NCI-H2029 (cell line): ENCODE measurements at regions not wholly inside any gene's neighbourhood (a gene's known extent, or its start where the extent isn't known, plus 50 kb on each side); places are given as distances from the start of the nearest gene placed in this dataset.

Source experiments
- DNase-seq: peaks from one replicate; lab custom pipeline; 2025; lab: John Stamatoyannopoulos, UW

DNA sequence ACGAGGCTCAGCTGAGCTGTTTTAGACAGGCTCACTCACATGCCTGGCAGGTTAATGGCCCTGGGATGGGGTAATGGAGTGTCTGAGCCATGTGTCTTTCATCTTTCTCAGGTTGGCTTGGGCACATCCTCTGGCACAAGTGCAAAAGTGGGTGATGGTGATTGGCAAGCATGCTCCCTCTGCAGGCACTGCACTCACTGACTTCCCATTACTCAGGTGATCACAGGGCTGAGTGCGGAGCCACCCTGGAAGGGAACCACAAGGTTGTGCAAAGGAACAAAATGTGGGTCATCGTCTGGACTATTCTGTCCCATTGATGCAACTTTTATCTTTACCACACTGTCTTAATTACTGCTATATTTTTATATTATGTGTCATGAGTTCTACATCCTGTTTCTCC is 244.1 kb upstream of the AKR1E2 start:
- DNase-seq, result no peak

DNA sequence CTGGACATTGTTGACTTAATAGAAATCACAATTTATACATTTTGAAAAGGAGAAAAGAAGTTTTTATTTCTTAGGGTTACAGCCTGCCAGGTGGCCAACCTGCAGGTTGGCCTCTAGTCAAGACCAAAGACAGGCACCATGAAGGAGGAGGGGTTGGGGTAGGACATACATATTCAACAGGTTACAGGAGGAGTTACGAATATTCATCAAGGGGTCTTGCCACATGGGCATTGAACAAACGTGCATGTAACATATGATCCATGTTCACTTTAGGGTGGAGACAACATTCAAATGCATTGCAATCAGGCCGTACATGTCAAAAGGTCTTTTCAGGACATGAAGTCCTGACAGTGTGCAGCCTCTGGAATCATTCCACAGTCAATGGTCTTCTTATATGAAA is 246.2 kb upstream of the AKR1E2 start:
- DNase-seq, result no peak

DNA sequence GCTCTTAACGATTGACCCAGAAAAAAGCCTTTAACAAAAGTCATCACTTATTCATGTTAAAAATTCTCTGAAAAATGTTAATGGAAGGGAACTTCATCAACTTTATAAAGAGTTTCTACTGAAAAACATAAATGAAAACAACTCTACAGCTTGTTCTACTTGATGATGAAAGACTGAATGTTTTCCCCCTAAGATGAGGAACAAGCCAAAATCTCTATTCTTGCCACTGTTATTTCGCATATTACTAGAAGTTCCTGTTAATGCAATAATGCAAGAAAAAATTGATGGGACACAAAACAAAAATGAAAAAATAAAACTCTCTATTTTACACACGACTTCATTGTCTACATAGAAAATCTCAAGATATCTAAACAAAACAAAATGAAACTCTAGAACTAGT is 249.8 kb upstream of the AKR1E2 start:
- no peak for DNase-seq

DNA sequence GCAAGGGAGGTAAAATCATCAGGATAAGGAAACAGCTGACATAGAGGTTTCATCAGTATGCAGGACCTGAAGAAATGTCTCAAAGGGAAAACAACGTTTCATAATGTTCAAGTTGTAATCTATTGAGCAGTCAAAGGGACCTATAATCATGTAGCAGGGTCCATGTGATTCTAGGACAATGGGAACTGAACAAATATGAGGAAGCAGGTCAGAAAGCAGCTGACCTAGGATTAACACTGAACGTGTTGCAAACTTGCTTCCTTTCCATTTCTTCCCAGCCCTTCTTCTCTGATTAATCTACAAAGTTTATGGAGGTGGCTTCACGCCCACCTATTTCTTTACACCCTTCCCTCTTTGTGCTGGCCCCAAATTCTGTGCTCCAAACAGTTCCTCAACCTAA is 256.9 kb upstream of the AKR1E2 start:
- DNase-seq, result no peak

DNA sequence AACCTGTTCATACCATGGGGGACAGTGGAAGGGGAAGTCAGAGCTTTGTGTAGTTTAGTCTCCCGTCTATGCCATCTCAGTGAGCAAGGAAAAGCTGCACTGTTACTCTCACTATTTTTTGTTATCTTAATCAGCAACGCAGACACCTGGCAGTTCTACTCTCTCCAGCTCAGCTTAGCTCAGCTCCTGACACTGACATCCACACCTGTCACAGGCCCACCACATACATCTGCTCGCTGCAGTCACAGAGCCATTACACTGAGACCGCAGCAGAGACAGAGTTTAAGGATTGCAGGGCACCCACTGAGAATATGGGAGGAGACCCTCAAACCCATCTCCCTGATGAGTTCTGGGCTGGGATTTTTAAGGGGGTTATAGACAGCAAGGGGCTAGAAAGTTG is 257.3 kb upstream of the AKR1E2 start:
- no peak for DNase-seq

DNA sequence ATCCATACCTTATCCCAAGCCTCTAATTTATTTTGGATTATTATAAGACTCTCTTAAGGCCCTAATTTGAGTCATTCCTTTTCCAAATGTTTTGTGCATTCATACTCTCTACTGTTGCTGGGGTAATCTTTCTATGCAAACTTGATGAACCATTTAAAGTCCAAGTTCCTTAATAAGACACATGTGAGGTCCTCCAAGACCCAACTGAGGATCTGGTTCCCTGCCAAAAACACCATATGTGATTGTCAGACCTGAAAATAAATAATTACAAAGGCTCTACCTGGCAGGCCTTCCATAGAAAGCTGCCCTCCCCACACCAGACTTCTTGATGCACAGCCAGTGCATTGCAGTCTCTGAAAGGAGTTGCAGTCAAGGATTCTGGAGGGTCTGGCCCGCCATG is 257.9 kb upstream of the AKR1E2 start:
- DNase-seq, result no peak

DNA sequence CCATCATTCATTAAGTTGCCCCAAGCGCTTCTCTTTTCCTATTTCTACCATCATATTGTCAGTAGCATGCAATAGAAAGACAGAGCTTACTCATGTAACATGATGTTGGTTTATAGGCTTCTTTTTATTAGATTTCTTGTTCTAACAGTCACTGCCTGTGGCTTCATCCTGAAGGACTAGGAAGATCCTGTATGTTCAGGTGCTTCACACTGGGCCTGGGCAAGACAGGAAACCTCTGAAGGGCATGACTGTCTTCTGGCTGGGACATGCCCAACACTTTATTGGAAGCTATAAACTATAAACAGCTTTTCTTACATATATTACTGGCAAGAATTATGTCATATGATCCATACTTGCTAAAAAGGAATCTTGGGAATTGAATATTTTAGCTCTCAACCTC is 258.4 kb upstream of the AKR1E2 start:
- DNase-seq, result no peak

DNA sequence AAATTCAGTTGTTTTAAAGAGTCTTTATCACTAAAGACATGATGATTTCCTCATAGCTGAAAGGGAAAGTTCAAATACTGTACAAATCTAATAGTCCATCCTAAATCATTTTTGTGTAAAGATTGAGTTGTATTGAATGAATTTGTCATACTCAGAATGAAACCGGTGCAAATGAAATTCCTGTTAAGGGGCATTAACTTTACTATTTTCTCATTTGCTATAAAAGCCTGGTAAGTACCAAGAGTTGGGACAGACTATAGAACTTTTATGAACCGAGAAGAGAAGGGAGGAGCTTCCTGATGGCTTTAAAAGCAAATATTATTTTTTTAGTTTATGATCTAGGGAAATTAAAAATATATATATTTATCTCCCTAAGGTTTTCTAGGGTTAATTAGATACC is 260.0 kb upstream of the AKR1E2 start:
- no peak for DNase-seq

DNA sequence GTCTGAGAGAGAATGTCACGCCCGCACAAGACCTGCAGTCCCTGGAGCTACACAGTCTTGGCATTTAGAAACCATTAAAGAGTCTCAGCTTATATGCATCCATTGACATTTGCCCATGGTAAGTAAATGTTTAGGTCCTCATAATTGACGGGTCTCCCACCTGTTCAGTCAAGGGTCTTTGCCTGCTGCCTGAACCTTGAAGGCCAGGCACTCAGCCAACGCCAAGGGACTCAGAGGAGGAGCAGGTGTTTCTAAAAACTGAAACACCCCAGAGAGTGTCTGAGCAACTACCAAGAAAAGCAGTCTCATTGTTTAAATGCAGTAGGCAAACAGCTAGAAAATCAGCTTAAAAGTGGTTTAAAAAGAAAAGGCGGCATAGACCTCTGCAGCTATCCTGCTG is 264.7 kb upstream of the AKR1E2 start:
- DNase-seq, result no peak

DNA sequence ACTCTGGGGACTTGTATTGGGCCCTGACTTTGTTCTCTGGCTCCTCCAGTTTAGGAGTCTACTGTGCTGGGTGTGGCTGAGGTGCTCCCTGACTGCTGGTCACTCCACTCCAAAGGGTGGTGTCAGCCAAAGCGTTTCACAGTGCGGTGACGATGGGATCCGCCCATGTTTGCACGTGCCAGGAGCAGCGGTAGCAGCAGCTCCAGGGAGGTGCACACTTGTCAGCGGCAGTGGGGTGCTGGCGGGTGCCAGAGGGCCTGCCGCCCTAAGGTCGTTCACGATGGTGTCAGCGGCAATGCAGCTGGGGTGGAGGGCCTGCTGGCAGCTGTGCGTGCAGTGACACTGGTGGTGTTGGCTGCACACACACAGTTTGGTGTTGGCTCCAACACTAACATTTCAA is 268.5 kb upstream of the AKR1E2 start:
- no peak for DNase-seq

DNA sequence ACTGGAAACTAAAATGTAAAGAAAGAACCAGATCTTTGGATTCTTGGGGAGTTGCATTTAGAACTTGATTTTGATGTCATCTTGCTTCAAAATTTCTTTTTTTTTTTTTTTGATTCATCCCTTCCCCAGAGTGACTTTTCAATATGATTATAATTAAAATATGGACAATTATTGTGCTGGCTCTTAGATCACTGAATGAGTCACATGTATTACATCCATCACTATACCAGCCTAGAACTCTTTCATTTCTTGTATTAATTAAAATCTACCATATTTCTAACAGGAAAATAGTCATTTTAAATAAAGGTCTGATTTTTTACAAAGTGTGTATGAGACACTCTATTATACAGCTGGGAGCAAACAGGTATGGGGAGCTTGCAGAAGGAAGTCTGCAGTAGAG is 269.5 kb upstream of the AKR1E2 start:
- DNase-seq, result no peak

DNA sequence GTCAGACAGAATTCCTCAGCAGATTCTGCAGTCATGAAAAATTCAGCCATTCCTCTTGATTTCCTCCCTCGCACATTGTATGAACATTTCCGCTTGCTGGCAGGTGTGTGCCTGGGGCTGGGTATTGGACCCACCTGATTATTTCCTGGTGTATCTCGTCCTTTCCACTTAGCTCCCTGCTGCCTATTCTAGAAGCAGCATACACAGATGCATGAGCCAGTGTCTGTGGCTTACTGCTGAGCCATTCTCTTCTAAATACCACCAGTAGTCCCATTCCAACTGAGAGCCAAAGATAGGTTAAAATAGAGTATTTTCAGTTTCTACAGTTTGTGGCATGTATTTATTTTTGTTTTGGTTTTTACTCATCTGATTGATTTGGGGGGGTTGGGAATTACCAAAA is 270.1 kb upstream of the AKR1E2 start:
- no peak for DNase-seq

DNA sequence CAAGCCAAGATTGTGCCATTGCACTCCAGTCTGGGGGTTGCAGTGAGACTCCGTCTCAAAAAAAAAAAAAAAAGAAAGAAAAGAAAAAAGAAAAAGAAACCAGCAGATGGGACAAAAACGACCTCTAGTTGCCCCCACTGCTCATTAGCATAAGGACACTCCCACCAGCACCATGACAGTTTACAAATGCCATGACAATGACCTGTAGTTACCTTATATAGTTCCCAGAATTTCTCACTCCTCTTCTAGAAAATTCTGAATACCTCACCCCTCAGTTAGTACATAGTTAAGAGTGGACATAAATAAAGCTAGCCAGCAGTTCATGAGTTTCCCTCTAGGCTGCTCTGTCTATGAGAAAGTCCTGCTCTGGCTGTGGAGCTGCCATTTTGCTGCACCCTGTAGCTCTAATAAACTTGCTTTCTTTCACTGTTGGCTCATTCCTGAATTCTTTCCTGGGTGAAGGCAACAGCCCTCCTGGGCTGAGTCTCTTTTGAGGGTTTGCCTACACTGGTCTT is 276.8 kb upstream of the AKR1E2 start:
- no peak for DNase-seq

DNA sequence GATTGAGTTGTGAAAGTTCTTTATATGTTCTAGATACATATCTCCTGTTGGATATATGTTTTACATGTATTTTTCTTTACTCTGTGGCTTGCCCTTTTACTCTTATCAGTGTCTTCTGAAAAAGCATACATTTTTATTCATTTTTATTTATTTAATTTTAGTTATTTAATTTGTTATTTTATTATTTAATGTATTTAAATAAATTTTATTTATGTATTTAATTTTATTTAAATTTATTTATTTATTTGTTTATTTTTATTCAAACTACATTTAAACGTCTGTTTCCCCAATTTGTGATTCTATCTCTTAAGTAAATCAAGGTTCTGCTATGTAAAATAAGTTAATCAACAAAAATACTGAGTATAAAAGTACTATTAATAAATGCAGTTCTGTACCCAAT is 279.1 kb upstream of the AKR1E2 start:
- no peak for DNase-seq

DNA sequence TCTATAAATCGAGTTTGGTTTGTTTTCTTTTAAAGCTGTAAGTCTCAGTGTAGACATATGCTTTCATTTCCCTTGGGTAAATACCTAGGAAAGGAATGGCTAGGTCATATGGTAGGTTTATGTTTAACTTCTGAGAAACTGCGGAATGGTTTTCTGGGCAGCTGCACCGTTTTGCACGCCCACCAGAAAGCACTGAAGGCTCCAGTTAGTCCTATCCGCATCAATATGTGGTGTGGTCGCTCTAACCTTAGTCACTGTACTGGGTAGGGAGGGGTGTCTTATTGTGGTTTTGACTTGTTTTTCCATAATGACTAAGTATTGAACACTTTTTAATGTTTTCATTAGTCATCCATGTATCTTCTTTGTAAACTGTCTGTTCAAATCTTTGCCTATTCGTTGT is 279.5 kb upstream of the AKR1E2 start:
- no peak for DNase-seq

DNA sequence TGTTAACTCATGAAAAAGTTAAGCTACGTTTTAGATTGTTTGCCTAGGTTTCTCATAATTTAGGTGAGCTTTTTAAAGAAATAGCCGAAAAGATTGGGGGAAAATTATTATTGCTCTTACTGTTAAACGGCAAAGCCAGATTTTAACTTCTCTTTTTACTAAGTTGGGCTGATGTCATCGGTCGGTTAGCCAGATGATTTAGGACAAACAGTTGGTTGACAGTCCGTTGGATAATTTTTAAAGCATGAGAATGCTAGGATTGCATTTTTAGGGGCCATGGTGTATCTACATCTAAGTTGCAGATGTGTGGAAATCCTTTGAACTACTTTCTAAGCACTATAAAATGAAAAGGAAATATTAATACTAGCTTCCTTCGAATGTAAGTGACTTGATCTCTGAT is 280.9 kb upstream of the AKR1E2 start:
- no peak for DNase-seq

DNA sequence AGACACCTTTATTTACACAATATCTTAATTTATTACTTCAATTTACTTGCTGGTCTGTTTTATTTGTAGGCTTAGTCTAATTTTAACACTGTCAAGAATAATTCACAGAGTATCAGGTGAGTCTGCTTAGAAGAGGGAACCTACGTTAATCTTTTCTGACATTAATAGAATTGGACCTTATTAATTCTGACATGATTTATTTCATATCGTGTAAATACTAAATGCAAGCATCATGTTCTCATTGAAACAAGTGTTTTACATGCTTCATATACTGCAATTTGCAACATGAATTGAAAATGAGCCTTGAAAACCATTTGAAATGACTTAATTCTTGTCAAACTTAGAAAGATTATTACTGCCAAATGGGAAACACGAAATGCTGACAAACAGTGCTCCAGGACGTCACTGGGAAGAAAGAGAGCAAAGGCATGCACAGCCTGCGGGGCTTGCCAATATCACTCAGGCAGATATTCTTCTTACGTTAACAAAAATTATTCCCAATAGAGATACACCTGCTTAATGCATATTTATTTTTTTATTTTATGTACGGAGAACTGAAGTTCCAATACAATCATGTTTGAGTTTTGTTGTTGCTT is 282.0 kb upstream of the AKR1E2 start:
- no peak for DNase-seq

DNA sequence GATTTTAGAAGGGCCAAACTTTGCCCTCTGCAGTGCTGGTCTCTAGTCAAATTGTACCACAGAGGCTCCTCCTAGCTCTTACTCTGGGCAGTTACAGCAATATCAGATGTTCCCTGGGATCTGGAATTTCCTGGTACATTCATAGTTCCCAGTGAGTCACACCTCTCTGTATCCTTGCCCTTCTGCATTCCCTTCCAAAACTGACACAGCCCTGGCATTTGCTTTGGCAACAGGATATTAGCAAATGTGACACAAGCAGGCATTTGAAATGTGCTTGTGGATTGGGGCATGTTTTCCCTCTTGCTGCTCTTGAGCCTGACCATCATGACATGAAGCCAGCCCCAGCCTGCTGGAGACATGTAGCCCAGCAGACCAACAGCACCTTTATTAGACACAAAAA is 284.7 kb upstream of the AKR1E2 start:
- no peak for DNase-seq

DNA sequence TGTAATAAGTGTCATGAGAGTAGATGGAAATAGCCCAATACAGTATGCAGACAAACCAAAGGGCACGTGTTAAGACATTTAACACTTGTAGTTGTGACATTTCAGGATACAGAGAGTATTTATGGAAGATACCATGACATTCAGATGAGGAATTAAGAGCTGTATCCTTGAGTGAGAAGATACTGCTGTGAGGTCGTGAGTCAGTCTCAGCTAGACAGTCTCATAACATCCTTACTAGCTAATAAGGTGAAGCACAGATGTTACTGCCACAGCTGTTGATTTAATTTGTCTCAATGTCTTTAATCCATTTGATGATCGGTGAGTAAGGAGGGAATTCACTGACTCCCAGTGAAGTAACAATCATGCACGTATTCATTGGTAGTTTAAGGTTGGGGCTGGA is 288.0 kb upstream of the AKR1E2 start:
- DNase-seq, result no peak

DNA sequence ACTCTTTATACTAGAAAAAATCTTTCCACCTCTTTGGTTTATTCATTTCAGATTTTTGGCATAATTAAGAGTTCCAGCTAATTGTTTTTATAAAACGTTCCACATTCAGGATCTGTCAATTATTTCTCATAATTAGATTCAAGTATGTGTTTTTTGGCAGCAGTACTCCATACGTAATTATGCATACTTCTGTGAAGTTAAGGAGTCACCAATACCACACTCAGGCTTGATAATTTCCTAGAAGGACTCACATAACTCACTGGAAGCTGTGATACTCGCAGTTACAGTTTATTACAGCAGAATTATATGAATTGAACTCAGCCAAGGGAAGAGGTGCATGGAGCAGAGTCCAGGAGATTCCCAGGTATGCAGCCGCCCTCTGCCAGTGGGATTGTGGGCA is 290.5 kb upstream of the AKR1E2 start:
- no peak for DNase-seq

DNA sequence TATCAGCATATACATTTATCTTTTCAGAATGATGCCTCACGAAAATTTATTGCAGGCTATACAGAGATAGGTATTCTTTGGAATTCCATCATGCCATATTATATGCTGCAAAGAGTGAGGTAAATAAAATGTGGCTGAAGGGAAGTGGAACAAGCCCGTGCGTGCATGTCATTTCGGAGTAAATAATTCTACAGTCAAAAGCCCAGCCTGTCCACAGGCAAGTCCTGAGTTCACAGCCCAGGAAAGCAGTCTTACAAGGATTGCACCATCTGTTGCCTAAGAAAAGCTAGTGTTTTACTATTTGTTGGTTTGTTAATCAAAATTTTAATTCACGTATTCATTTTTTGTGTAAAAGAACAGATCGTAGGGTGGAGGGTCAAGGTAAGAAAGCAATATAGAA is 292.4 kb upstream of the AKR1E2 start:
- no peak for DNase-seq

DNA sequence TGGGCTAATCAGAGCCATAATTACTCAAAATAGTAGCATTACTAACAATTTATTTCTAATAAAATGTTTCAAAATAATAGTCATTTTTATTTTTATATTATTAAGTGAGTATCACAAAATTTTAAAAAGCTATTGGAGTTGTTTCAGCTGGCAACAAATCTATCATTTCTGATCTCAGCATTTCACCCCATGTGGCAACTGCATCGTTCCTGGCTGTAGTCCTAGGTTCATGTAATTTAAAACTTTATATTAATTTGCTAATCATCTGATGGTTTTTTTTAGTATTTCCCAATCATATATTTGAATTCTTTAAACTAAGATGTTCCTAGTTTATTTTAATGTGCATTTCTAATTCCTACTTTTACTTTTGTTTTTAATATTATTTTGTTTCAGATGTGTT is 293.0 kb upstream of the AKR1E2 start:
- DNase-seq, result no peak

DNA sequence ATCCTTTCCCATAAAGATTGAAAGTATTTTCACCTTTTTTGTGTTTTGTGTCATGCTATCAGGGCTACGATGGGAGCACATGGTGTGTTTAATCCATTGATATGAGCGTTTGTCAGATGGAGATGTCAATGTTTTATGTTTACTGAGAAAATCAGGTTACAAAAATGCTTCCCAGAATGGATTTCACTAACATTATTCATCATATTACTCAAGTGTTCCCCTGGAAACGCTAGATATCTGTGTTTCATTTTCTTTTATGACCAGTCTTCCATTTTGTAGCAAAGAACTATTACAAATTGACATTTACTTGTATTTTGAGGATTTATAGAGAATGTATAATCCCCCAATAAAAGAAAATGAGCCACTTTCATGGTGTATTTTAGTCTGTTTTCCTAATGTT is 293.5 kb upstream of the AKR1E2 start:
- DNase-seq, result no peak

DNA sequence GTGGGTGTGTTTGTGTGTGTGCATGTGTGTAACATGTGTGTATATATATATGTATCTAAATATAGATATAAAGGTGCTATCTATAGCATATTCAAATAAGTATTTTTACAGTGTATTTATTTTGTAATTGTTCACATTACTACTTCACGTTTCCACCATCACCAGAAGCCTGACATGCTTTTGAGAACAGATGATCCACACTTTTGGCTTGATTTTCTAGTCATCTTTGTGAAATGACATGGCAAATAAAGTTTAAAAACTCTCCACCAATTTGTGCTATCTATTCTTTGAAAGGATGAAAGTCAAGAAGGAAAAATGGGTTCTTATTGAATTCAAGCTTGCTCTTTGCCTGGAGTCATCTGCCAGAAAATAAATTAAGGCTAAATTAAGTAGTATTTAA is 294.0 kb upstream of the AKR1E2 start:
- DNase-seq, result no peak

DNA sequence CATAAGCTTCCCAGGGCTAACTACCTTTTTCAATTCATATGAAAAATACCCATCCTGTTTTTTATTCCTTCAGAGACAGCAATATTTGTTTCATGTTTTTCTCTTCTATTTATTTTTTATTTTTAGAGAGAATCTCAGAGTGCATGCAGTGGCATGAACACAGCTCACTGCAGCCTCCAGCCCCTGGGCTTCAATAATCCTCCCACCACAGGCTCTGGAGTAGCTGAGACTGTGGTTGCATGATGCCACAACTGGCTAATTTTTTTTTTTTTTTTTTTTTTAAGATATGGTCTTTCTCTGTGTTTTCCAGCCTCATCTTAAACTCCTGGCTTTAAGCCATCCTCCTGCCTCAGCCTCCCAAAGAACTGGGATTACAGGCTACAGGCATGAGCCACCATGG is 296.7 kb upstream of the AKR1E2 start:
- no peak for DNase-seq
